ENCODE measurements at regions not wholly inside any gene's neighbourhood (a gene's known extent, or its start where the extent isn't known, plus 50 kb on each side); places are given as distances from the start of the nearest gene placed in this dataset.

- no peak for DNase-seq (ENCODE audit: low read depth, low spot score)
- no peak overlapping the region for H3K4me3 ChIP-seq (ENCODE audit: low read depth, low read length)
- in situ Hi-C loops (cut with HindIII; ENCODE audit: low sequenced_read_pairs), result no loop called here
- TF ChIP-seq CTCF (IDR thresholded peaks at IDR 0.05; ENCODE audit: low read depth, low read length), result no peak
Measured at GRCh38 chr5:17361331-17361730, 136.7 kb upstream of the TAF11L2 start.

- in situ Hi-C loops (cut with HindIII; ENCODE audit: low sequenced_read_pairs), result no loop called here
- H3K4me3 ChIP-seq (ENCODE audit: low read depth, low read length), result no peak overlapping the region
- no peak for DNase-seq (ENCODE audit: low read depth, low spot score)
- no peak for TF ChIP-seq CTCF (IDR thresholded peaks at IDR 0.05; ENCODE audit: low read depth, low read length)
Measured at GRCh38 chr5:17364987-17365810, 132.8 kb upstream of the TAF11L2 start.

- no peak for TF ChIP-seq CTCF (IDR thresholded peaks at IDR 0.05; ENCODE audit: low read depth, low read length)
- in situ Hi-C loops (cut with HindIII; ENCODE audit: low sequenced_read_pairs), result no loop called here
- H3K4me3 ChIP-seq (ENCODE audit: low read depth, low read length), result no peak overlapping the region
- DNase-seq (ENCODE audit: low read depth, low spot score), result no peak
Measured at GRCh38 chr5:17365811-17366138, 132.3 kb upstream of the TAF11L2 start.

- no peak for DNase-seq (ENCODE audit: low read depth, low spot score)
- TF ChIP-seq CTCF (IDR thresholded peaks at IDR 0.05; ENCODE audit: low read depth, low read length), result no peak
- in situ Hi-C loops (cut with HindIII; ENCODE audit: low sequenced_read_pairs), result no loop called here
- H3K4me3 ChIP-seq (ENCODE audit: low read depth, low read length), result no peak overlapping the region
Measured at GRCh38 chr5:17367256-17367840, 130.7 kb upstream of the TAF11L2 start.

- in situ Hi-C loops (cut with HindIII; ENCODE audit: low sequenced_read_pairs), result no loop called here
- no peak overlapping the region for H3K4me3 ChIP-seq (ENCODE audit: low read depth, low read length)
- DNase-seq (ENCODE audit: low read depth, low spot score), result no peak
- no peak for TF ChIP-seq CTCF (IDR thresholded peaks at IDR 0.05; ENCODE audit: low read depth, low read length)
Measured at GRCh38 chr5:17370651-17371050, 127.4 kb upstream of the TAF11L2 start.

GRCh38 chr5:17373406-17373805, 124.6 kb upstream of the TAF11L2 start:
- DNase-seq (ENCODE audit: low read depth, low spot score), result no peak
- in situ Hi-C loops (cut with HindIII; ENCODE audit: low sequenced_read_pairs), result no loop called here
- H3K4me3 ChIP-seq (ENCODE audit: low read depth, low read length), result no peak overlapping the region
- no peak for TF ChIP-seq CTCF (IDR thresholded peaks at IDR 0.05; ENCODE audit: low read depth, low read length)

Measured in astrocyte of the spinal cord (primary cell).